ENCODE measurements at regions not wholly inside any gene's neighbourhood (a gene's known extent, or its start where the extent isn't known, plus 50 kb on each side); places are given as distances from the start of the nearest gene placed in this dataset.

GRCh38 chr3:31178467-31178866 lies 284.0 kb upstream of the GADL1 start:
- no peak overlapping the region for H3K4me2 ChIP-seq (ENCODE audit: control insufficient read depth, extremely low read depth, insufficient read depth, low read depth, low read length)
- H3K9ac ChIP-seq (ENCODE audit: control insufficient read depth, extremely low read depth, insufficient read depth, low read length) = no peak overlapping the region
- no peaks in the 10 kb centered on the region for H3K9me3 ChIP-seq (ENCODE audit: control insufficient read depth, low read depth, low read length)
- no peaks in the 10 kb centered on the region for H4K20me1 ChIP-seq (ENCODE audit: control insufficient read depth, extremely low read depth, insufficient read depth, low read length)
- H3K27me3 ChIP-seq (ENCODE audit: control insufficient read depth, extremely low read depth, insufficient read depth, low read length) = no peaks in the 10 kb centered on the region
- no peak for FAIRE-seq
- H3K9me1 ChIP-seq (ENCODE audit: control insufficient read depth, extremely low read depth, insufficient read depth, low read length) = no peaks in the 10 kb centered on the region
- dilution Hi-C loops (cut with MboI; ENCODE audit: extremely low pct_ligation_motif_present, low sequenced_read_pairs) = no loop called here
- no peak overlapping the region for H3K27ac ChIP-seq (ENCODE audit: control insufficient read depth, insufficient read depth, low read length)
- no peak for TF ChIP-seq EZH2 (IDR thresholded peaks at IDR 0.05; ENCODE audit: low read length)
- TF ChIP-seq CTCF (optimal IDR thresholded peaks at IDR 0.05 in 1 of 3, IDR thresholded peaks at IDR 0.05 in 1 of 3, conservative IDR thresholded peaks at IDR 0.05 in 1 of 3; ENCODE audit: extremely low read depth in 1 of 3, insufficient read depth in 2 of 3, low read length in 3 of 3) = no peak
- H3K4me3 ChIP-seq (ENCODE audit: control insufficient read depth in 2 of 3, extremely low read depth in 1 of 3, insufficient read depth in 2 of 3, low read depth in 1 of 3, low read length in 3 of 3) = no peak overlapping the region
- no peak for DNase-seq (ENCODE audit: low read depth, low spot score)
- no peaks in the 10 kb centered on the region for H3K4me1 ChIP-seq (ENCODE audit: control insufficient read depth, extremely low read depth, insufficient read depth, low read length)
- no peak overlapping the region for H2AFZ ChIP-seq (ENCODE audit: control insufficient read depth, low read length)
- H3K36me3 ChIP-seq (ENCODE audit: control insufficient read depth in 2 of 2, extremely low read depth in 1 of 2, insufficient read depth in 2 of 2, low read length in 2 of 2) = no peaks in the 10 kb centered on the region
- no peaks in the 10 kb centered on the region for H3K79me2 ChIP-seq (ENCODE audit: control insufficient read depth, insufficient read depth, low read length)

DNA sequence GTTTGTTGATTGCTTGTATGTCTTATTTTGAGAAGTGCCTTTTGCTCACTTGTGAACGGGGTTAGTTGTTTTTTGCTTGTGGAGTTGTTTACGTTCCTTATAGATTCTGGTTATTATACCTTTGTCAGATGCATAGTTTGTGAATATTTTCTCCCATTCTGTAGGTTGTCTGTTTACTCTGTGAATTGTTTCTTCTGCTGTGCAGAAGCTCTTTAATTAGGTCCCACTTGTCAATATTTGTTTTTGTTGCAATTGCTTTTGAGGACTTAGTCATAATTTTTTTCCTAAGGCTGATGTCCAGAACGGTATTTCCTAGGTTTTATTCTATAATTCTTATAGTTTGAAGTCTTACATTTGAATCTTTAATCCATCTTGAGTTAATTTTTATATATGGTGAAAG lies 285.3 kb upstream of the GADL1 start:
- no peak for FAIRE-seq
- Histone ChIP-seq H3K4me2 (ENCODE audit: control insufficient read depth, extremely low read depth, insufficient read depth, low read depth, low read length) (no peak overlapping the region), H4K20me1 (ENCODE audit: control insufficient read depth, extremely low read depth, insufficient read depth, low read length) (no peaks in the 10 kb centered on the region), H2AFZ (ENCODE audit: control insufficient read depth, low read length) (no peak overlapping the region), H3K4me1 (ENCODE audit: control insufficient read depth, extremely low read depth, insufficient read depth, low read length) (no peaks in the 10 kb centered on the region), H3K36me3 (ENCODE audit: control insufficient read depth in 2 of 2, extremely low read depth in 1 of 2, insufficient read depth in 2 of 2, low read length in 2 of 2) (no peaks in the 10 kb centered on the region), H3K79me2 (ENCODE audit: control insufficient read depth, insufficient read depth, low read length) (no peaks in the 10 kb centered on the region), H3K9ac (ENCODE audit: control insufficient read depth, extremely low read depth, insufficient read depth, low read length) (no peak overlapping the region), H3K4me3 (ENCODE audit: control insufficient read depth in 2 of 3, extremely low read depth in 1 of 3, insufficient read depth in 2 of 3, low read depth in 1 of 3, low read length in 3 of 3) (no peak overlapping the region), H3K27ac (ENCODE audit: control insufficient read depth, insufficient read depth, low read length) (no peak overlapping the region), H3K9me3 (ENCODE audit: control insufficient read depth, low read depth, low read length) (no peaks in the 10 kb centered on the region), H3K27me3 (ENCODE audit: control insufficient read depth, extremely low read depth, insufficient read depth, low read length) (no peaks in the 10 kb centered on the region), H3K9me1 (ENCODE audit: control insufficient read depth, extremely low read depth, insufficient read depth, low read length) (no peaks in the 10 kb centered on the region)
- TF ChIP-seq EZH2 (IDR thresholded peaks at IDR 0.05; ENCODE audit: low read length) = no peak
- no peak for TF ChIP-seq CTCF (optimal IDR thresholded peaks at IDR 0.05 in 1 of 3, IDR thresholded peaks at IDR 0.05 in 1 of 3, conservative IDR thresholded peaks at IDR 0.05 in 1 of 3; ENCODE audit: extremely low read depth in 1 of 3, insufficient read depth in 2 of 3, low read length in 3 of 3)
- DNase-seq (ENCODE audit: low read depth, low spot score) = no peak
- dilution Hi-C loops (cut with MboI; ENCODE audit: extremely low pct_ligation_motif_present, low sequenced_read_pairs) = no loop called here

Measured in keratinocyte (primary cell).